ENCODE measurements at regions not wholly inside any gene's neighbourhood (a gene's known extent, or its start where the extent isn't known, plus 50 kb on each side); places are given as distances from the start of the nearest gene placed in this dataset.

GRCh38 chr5:104650313-104651055, 1087.9 kb upstream of the NUDT12 start:
- TF ChIP-seq EZH2 (IDR thresholded peaks at IDR 0.05) (no peak), POLR2AphosphoS5 (IDR thresholded peaks at IDR 0.05; ENCODE audit: borderline replicate concordance, low read depth, low read length) (no peak), FOXP2 (optimal IDR thresholded peaks at IDR 0.05; ENCODE audit: control extremely low read depth, extremely low read length, insufficient read depth) (no peak)

Data from SK-N-MC (cell line).